HG02840 (cell line): ENCODE measurements at regions not wholly inside any gene's neighbourhood (a gene's known extent, or its start where the extent isn't known, plus 50 kb on each side); places are given as distances from the start of the nearest gene placed in this dataset.
A peak's percentile ranks its signal among the peaks of the same experiment; 100 is the strongest.

Experiments used
- ATAC-seq: cut with Tn5 transposase; IDR thresholded peaks from one replicate; pipeline ENCODE4 v1.9.1; 2021; ENCODE audit warnings: mild to moderate bottlenecking, moderate library complexity, moderate number of reproducible peaks; ENCODE audit not compliant: unreplicated experiment, low FRiP score

- no peak for ATAC-seq
These were observed 214.5 kb downstream of the NAF1 start for GRCh38 chr4:162952232-162952631.

GRCh38 chr4:162945713-162946112 lies 221.0 kb downstream of the NAF1 start:
- ATAC-seq: no peak

- ATAC-seq: no peak
These were observed 223.4 kb downstream of the NAF1 start for GRCh38 chr4:162943263-162943662.

GRCh38 chr4:162938738-162939485 lies 227.8 kb downstream of the NAF1 start:
- ATAC-seq: no peak

GRCh38 chr4:162935214-162935613 lies 231.5 kb downstream of the NAF1 start:
- no peak for ATAC-seq

- no peak for ATAC-seq
These were observed 235.4 kb downstream of the NAF1 start for GRCh38 chr4:162931286-162931685.

- ATAC-seq: no peak
These were observed 245.4 kb downstream of the NAF1 start for GRCh38 chr4:162921178-162921785.

- ATAC-seq: no peak
These were observed 246.0 kb downstream of the NAF1 start for GRCh38 chr4:162920649-162921048.

GRCh38 chr4:162912482-162912881 lies 254.2 kb downstream of the NAF1 start:
- no peak for ATAC-seq

GRCh38 chr4:162911349-162911748 lies 255.3 kb downstream of the NAF1 start:
- ATAC-seq: no peak

GRCh38 chr4:162909952-162910351 lies 256.7 kb downstream of the NAF1 start:
- ATAC-seq: no peak

GRCh38 chr4:162894387-162894786 lies 272.3 kb downstream of the NAF1 start:
- no peak for ATAC-seq

GRCh38 chr4:162891788-162892707 lies 274.6 kb downstream of the NAF1 start:
- peak; percentile 99 for ATAC-seq

GRCh38 chr4:162878096-162878495 lies 288.6 kb downstream of the NAF1 start:
- no peak for ATAC-seq

- ATAC-seq: no peak
These were observed 291.9 kb downstream of the NAF1 start for GRCh38 chr4:162874748-162875147.

- ATAC-seq: no peak
These were observed 294.7 kb downstream of the NAF1 start for GRCh38 chr4:162871990-162872389.

GRCh38 chr4:162869157-162869556 lies 297.5 kb downstream of the NAF1 start:
- no peak for ATAC-seq

- no peak for ATAC-seq
These were observed 300.1 kb downstream of the NAF1 start for GRCh38 chr4:162866565-162866964.

- ATAC-seq: no peak
These were observed 301.6 kb downstream of the NAF1 start for GRCh38 chr4:162865102-162865501.

GRCh38 chr4:162853788-162854187 lies 312.9 kb downstream of the NAF1 start:
- ATAC-seq: no peak

- no peak for ATAC-seq
These were observed 314.0 kb downstream of the NAF1 start for GRCh38 chr4:162852642-162853041.
